Brain microvascular endothelial cell (primary cell): ENCODE measurements at regions not wholly inside any gene's neighbourhood (a gene's known extent, or its start where the extent isn't known, plus 50 kb on each side); places are given as distances from the start of the nearest gene placed in this dataset.

Experiments
- DNase-seq: peaks from one replicate; pipeline ENCODE4 v3.0.0-alpha.2; 2020
- H3K27ac ChIP-seq: fragments of 250-450 bp; sonication (Bioruptor Pico); 2 replicates; pipeline ENCODE4 v1.5.1; 2020; ENCODE audit warnings: mild to moderate bottlenecking, moderate library complexity
- H3K27me3 ChIP-seq: fragments of 250-450 bp; sonication (Bioruptor Pico); replicated peaks from 2 replicates; pipeline ENCODE4 v1.5.1; 2020; ENCODE audit warnings: mild to moderate bottlenecking
- H3K36me3 ChIP-seq: fragments of 250-450 bp; sonication (Bioruptor Pico); replicated peaks from 2 replicates; pipeline ENCODE4 v1.5.1; 2020; ENCODE audit warnings: mild to moderate bottlenecking
- H3K4me3 ChIP-seq: 2 replicates; pipeline ENCODE4 v1.5.1; 2011; ENCODE audit warnings: low read depth, mild to moderate bottlenecking, control low read depth, low read length, moderate library complexity
- in situ Hi-C: cut with HindIII; loops from 2 replicates; pipeline ENCODE4 v1.10.0; 2017; ENCODE audit warnings: low sequenced_read_pairs, low pct_ligation_motif_present
- TF ChIP-seq, protein P1 (sequence below): IDR thresholded peaks from 2 replicates; pipeline ENCODE4 v1.5.1; 2011; ENCODE audit warnings: low read depth, mild to moderate bottlenecking, moderate library complexity, low read length, control low read depth, inconsistent platforms; ENCODE audit errors: missing control alignments

DNA sequence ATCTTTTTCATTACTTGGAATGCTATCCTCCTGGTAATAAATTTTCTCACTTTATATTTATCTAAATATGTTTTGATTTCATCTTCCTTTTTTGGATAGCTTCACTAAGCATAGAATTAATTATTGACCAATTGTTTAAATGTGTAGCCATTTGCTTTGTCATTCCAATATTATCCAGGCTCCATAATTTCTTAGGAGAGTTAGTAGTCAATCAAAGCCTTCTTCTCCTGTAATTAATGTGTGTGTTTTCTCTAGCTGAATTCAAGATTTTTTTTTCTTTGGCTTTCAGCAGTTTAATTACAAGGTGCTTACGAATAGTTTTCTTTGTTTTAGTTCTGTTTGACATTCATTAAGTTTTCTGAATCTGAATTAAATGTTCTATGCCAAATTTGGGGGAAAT lies 545.9 kb upstream of the CELF2 start:
- in situ Hi-C loops: no loop called here
- Histone ChIP-seq H3K27me3 (no peaks in the 10 kb centered on the region), H3K4me3 (no peak overlapping the region), H3K36me3 (no peaks in the 10 kb centered on the region), H3K27ac (no peak overlapping the region)
- TF ChIP-seq, protein P1, sequence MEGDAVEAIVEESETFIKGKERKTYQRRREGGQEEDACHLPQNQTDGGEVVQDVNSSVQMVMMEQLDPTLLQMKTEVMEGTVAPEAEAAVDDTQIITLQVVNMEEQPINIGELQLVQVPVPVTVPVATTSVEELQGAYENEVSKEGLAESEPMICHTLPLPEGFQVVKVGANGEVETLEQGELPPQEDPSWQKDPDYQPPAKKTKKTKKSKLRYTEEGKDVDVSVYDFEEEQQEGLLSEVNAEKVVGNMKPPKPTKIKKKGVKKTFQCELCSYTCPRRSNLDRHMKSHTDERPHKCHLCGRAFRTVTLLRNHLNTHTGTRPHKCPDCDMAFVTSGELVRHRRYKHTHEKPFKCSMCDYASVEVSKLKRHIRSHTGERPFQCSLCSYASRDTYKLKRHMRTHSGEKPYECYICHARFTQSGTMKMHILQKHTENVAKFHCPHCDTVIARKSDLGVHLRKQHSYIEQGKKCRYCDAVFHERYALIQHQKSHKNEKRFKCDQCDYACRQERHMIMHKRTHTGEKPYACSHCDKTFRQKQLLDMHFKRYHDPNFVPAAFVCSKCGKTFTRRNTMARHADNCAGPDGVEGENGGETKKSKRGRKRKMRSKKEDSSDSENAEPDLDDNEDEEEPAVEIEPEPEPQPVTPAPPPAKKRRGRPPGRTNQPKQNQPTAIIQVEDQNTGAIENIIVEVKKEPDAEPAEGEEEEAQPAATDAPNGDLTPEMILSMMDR: no peak
- no peak for DNase-seq

DNA sequence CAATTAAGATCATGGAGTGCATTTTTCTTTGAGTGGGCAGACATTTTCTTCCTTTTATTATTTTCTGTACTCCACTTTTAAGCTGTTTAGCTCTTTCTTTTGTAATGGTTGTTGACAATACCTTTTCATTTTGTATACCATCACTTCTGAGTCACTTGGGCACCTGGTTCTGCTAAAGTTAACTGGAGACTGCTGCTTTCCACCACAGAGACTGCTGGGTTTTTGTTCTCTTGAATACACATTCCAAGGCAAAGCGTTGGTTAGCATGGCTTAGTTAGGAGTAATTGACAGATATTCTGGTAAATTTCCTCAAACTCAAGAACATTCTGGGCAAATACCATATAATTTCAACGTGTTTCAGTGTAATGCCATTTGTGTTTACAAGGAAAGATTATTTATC lies 541.9 kb upstream of the CELF2 start:
- in situ Hi-C loops: no loop called here
- DNase-seq: no peak
- H3K27ac ChIP-seq: no peak overlapping the region
- no peak overlapping the region for H3K4me3 ChIP-seq
- TF ChIP-seq, protein P1: no peak
- no peaks in the 10 kb centered on the region for H3K27me3 ChIP-seq
- no peaks in the 10 kb centered on the region for H3K36me3 ChIP-seq

DNA sequence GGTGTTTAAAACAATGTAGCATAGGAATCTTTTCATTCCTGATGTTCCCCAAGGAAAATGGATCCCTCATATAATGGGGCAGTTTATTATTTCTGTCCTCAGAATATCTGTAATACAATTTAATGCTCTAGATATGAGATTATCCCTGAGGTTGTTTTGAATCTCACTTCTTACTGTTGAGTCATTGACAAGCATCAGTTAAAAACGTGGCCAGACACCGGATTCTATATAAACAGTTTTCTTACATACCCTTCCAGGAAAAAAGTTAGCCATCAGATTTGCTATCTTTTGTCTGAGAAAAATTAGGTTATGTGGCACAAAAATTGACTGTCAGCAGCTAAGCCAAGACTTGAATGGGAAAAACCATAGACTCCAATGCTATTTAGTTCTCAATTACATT lies 539.8 kb upstream of the CELF2 start:
- peak; percentile 29 for DNase-seq
- Histone ChIP-seq H3K27me3 (no peaks in the 10 kb centered on the region), H3K27ac (no peak overlapping the region), H3K4me3 (no peak overlapping the region), H3K36me3 (no peaks in the 10 kb centered on the region)
- in situ Hi-C loops: no loop called here
- TF ChIP-seq, protein P1: no peak

DNA sequence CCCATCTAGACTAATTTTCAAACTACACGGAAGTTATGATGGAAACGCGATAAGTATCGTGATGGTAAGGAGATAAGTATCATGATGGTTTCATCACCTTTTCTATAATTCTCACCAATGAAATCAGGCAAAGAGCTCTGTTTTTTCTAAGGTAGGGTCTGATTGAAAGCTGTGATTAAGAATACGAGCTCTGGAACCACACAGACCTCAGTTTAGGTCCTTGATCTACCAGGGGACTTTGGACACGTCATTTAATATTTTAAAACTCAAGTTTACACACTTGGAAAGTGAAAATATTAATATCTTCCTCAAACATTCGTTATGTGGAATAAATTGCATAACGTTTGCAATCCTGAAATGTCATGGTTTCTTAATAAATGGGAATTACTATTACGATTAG lies 538.2 kb upstream of the CELF2 start:
- no peak overlapping the region for H3K27ac ChIP-seq
- H3K36me3 ChIP-seq: no peaks in the 10 kb centered on the region
- in situ Hi-C loops: no loop called here
- DNase-seq: no peak
- TF ChIP-seq, protein P1: no peak
- no peak overlapping the region for H3K4me3 ChIP-seq
- no peaks in the 10 kb centered on the region for H3K27me3 ChIP-seq

DNA sequence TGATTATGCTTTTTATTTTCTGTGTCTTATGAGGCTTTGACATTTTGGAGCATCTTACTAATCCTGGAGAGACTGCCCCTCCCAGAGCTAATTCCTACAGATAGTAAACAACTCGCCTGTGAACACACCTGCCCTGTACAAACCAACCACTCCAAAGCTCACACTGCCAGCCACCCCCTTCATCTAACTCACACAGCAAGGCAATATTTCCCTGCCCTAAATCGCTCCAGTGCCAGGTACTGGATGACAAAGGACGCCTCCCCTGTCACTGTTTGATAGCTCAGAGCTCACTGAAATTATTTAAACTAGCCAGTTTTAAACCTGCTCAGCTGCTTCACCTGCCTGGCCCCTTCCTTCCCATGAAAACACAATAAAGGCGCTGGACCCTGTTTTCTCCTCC lies 535.1 kb upstream of the CELF2 start:
- Histone ChIP-seq H3K36me3 (no peaks in the 10 kb centered on the region), H3K27ac (no peak overlapping the region), H3K27me3 (no peaks in the 10 kb centered on the region), H3K4me3 (no peak overlapping the region)
- TF ChIP-seq, protein P1: no peak
- in situ Hi-C loops: no loop called here
- DNase-seq: no peak

DNA sequence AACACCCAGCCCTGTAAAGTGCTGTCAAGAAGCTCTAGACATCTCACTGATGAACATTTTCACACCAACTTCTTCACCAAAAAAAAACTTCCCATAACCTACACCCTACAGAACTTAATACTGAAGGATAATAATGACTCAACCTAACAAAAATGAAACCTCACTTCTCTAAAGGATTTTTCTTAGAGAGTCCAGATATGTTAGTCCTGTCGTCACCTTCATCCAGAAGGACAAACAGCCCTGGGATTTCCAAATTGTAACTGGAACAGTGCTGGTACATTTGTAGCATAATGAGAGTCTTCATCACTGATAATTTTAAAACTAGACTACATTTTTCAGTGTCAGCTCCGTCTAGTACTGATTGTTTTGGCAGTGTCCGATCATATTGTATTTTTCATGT lies 528.6 kb upstream of the CELF2 start:
- H3K27ac ChIP-seq: no peak overlapping the region
- in situ Hi-C loops: no loop called here
- no peak for DNase-seq

More for the DNA sequence above, 528.6 kb upstream of the CELF2 start:
- Histone ChIP-seq H3K4me3 (no peak overlapping the region), H3K27me3 (no peaks in the 10 kb centered on the region), H3K36me3 (no peaks in the 10 kb centered on the region)
- TF ChIP-seq, protein P1: no peak
